HepG2 (cell line): ENCODE measurements at regions not wholly inside any gene's neighbourhood (a gene's known extent, or its start where the extent isn't known, plus 50 kb on each side); places are given as distances from the start of the nearest gene placed in this dataset.

ENCODE experiments used
- ATAC-seq: fragments of 200-7000 bp; cut with Tn5 transposase; 3 replicates; pipeline ENCODE4 v1.9.1; 2020; ENCODE audit warnings: mild to moderate bottlenecking, moderate library complexity
- BruUV-seq: library from RNA; stranded (reverse); fragments of 400-500 nt; replicated peaks from 2 replicates; lab custom pipeline; 2021; lab: Mats Ljungman, UMichigan
- CTCF ChIA-PET: fragments of 300-600 bp; formaldehyde crosslinking; extraction: SDS; loops from one replicate; lab custom pipeline; 2021; ENCODE audit warnings: low total read pairs, inconsistent platforms, low intra/inter-chr PET ratio; lab: Yijun Ruan, JAX
- POLR2A ChIA-PET: fragments of 350-600 bp; sonication (Branson Sonifier 250); formaldehyde crosslinking; loops from one replicate; lab custom pipeline; 2020; ENCODE audit warnings: antibody characterized with exemption, inconsistent platforms; lab: Yijun Ruan, JAX
- DNase-seq: peaks from one replicate; pipeline ENCODE4 v3.0.0-alpha.2; 2015; ENCODE audit warnings: low spot score
- FAIRE-seq: peaks from 3 replicates; lab custom pipeline; 2011; peaks lifted over from hg19 to GRCh38; lab: Jason Lieb, UNC
- H2AFZ ChIP-seq: one replicate; pipeline ENCODE4 v1.6.1; 2011; ENCODE audit warnings: low read length, inconsistent platforms
- H3K27ac ChIP-seq: fragments of 300-600 bp; 3 replicates; pipeline ENCODE4 v1.8.0; 2011; ENCODE audit warnings: mixed run types, mild to moderate bottlenecking, mixed read lengths, low read length, inconsistent platforms; ENCODE audit not compliant: insufficient read depth; ENCODE audit errors: extremely low read length
- H3K27me3 ChIP-seq, 2 experiments: fragments of 200-600 bp in 1 of 2; 2 replicates in 1 of 2; 3 replicates in 1 of 2; pipeline versions ENCODE4 v1.6.0 to v1.8.0; 2011; ENCODE audit warnings: low read length in 2 of 2, mild to moderate bottlenecking in 2 of 2, moderate library complexity in 2 of 2, inconsistent platforms in 1 of 2; ENCODE audit not compliant: insufficient read depth in 2 of 2, control insufficient read depth in 1 of 2
- H3K36me3 ChIP-seq, 2 experiments: fragments of 200-600 bp in 1 of 2; replicated peaks in 1 of 2; 2 replicates in 1 of 2; 3 replicates in 1 of 2; pipeline versions ENCODE4 v1.5.1 to v1.8.0; 2011; ENCODE audit warnings: low read length in 2 of 2, inconsistent platforms in 1 of 2; ENCODE audit not compliant: insufficient read depth in 2 of 2, control insufficient read depth in 1 of 2
- H3K4me1 ChIP-seq: 2 replicates; pipeline ENCODE4 v1.5.1; 2012; ENCODE audit warnings: low read length, inconsistent platforms; ENCODE audit not compliant: insufficient read depth
- H3K4me2 ChIP-seq: 2 replicates; pipeline ENCODE4 v1.6.0; 2011; ENCODE audit warnings: low read depth, low read length, inconsistent platforms
- H3K4me3 ChIP-seq, 3 experiments: fragments of 200-600 bp in 1 of 3; sonication (generic), shearing (Covaris generic) in 1 of 3; replicated peaks in 1 of 3; 2 replicates each; pipeline ENCODE4 v1.5.1; 2011 to 2016; ENCODE audit warnings: low read length in 3 of 3, inconsistent platforms in 2 of 3, low read depth in 2 of 3, mild to moderate bottlenecking in 2 of 3, control low read depth in 1 of 3, mixed read lengths in 1 of 3; ENCODE audit not compliant: insufficient read depth in 1 of 3
- H3K79me2 ChIP-seq: one replicate; pipeline ENCODE4 v1.6.1; 2011; ENCODE audit warnings: low read length, inconsistent platforms; ENCODE audit not compliant: insufficient read depth
- H3K9ac ChIP-seq: 2 replicates; pipeline ENCODE4 v1.6.0; 2011; ENCODE audit warnings: mild to moderate bottlenecking, low read depth, low read length, inconsistent platforms; ENCODE audit not compliant: insufficient read depth
- H3K9me3 ChIP-seq: 2 replicates; pipeline ENCODE4 v1.5.1; 2012; ENCODE audit warnings: mild to moderate bottlenecking, low read length
- H4K20me1 ChIP-seq: 2 replicates; pipeline ENCODE4 v1.6.0; 2011; ENCODE audit warnings: inconsistent platforms, mild to moderate bottlenecking, low read length, moderate library complexity; ENCODE audit not compliant: insufficient read depth
- BRD4 ChIP-seq: sonication (generic); formaldehyde crosslinking; IDR thresholded peaks from 2 replicates; pipeline ENCODE4 v1.4.0; 2020; ENCODE audit warnings: missing genetic modification reagents
- EHMT2 ChIP-seq: fragments of 200-600 bp; sonication (generic); IDR thresholded peaks from 2 replicates; pipeline ENCODE4 v1.7.0; 2017; ENCODE audit warnings: antibody characterized with exemption, low read depth, low read length, borderline replicate concordance
- HIC2 ChIP-seq: sonication (generic); formaldehyde crosslinking; IDR thresholded peaks from 2 replicates; pipeline ENCODE4 v1.9.0; 2022; ENCODE audit warnings: low read depth, missing genetic modification reagents
- HMGXB4 ChIP-seq, 2 experiments: sonication (generic) in 1 of 2; formaldehyde crosslinking in 1 of 2; IDR thresholded peaks; 2 replicates each; pipeline versions ENCODE4 v1.4.0 to v1.6.1; 2018 to 2020; ENCODE audit warnings: missing genetic modification reagents in 2 of 2, borderline replicate concordance in 1 of 2, low read depth in 1 of 2, mild to moderate bottlenecking in 1 of 2, missing biosample characterization in 1 of 2
- MTA3 ChIP-seq: sonication (generic); formaldehyde crosslinking; IDR thresholded peaks from 2 replicates; pipeline ENCODE4 v1.4.0; 2020; ENCODE audit warnings: missing genetic modification reagents
- MXD1 ChIP-seq: sonication (generic); formaldehyde crosslinking; IDR thresholded peaks from 2 replicates; pipeline ENCODE4 v1.4.0; 2020; ENCODE audit warnings: mild to moderate bottlenecking, missing genetic modification reagents
- NCOA2 ChIP-seq: sonication (generic); formaldehyde crosslinking; IDR thresholded peaks from 2 replicates; pipeline ENCODE4 v1.8.0; 2022; ENCODE audit warnings: inconsistent platforms
- PPARG ChIP-seq: conservative IDR thresholded peaks from 2 replicates; pipeline ENCODE4 v1.6.1; 2016; ENCODE audit warnings: missing biosample characterization, missing genetic modification reagents
- SETDB1 ChIP-seq: sonication (generic); formaldehyde crosslinking; IDR thresholded peaks from 2 replicates; pipeline ENCODE4 v1.5.1; 2020; ENCODE audit warnings: missing genetic modification reagents, mild to moderate bottlenecking, borderline replicate concordance
- UBTF ChIP-seq: sonication (generic); formaldehyde crosslinking; IDR thresholded peaks from 2 replicates; pipeline ENCODE4 v1.4.0; 2020; ENCODE audit warnings: mild to moderate bottlenecking, missing genetic modification reagents
- ZNF446 ChIP-seq: sonication (generic); formaldehyde crosslinking; IDR thresholded peaks from 2 replicates; pipeline ENCODE4 v1.5.0; 2020; ENCODE audit warnings: mild to moderate bottlenecking, missing genetic modification reagents
- ZNF451 ChIP-seq: sonication (generic); formaldehyde crosslinking; IDR thresholded peaks from 2 replicates; pipeline ENCODE4 v1.5.0; 2020; ENCODE audit warnings: mild to moderate bottlenecking, missing genetic modification reagents
- ZNF713 ChIP-seq: sonication (generic); formaldehyde crosslinking; IDR thresholded peaks from 2 replicates; pipeline ENCODE4 v1.4.0; 2020; ENCODE audit warnings: mild to moderate bottlenecking, missing genetic modification reagents
- WGBS: methylation state at CpG from one replicate; pipeline ENCODE4 v1.1.6; 2017; ENCODE audit warnings: low lambda C conversion rate; 5-methylcytosine and 5-hydroxymethylcytosine counted together
- in situ Hi-C: cut with HindIII; loops from 2 replicates; pipeline ENCODE4 v1.10.0; 2017; ENCODE audit warnings: low pct_unique_long_range_greater_than_20kb; ENCODE audit not compliant: extremely low pct_ligation_motif_present
- intact Hi-C: fragments of 100-400 bp; cut with micrococcal nuclease; formaldehyde crosslinking; loops from one replicate; pipeline ENCODE4 v1.10.0; 2022; ENCODE audit not compliant: unreplicated experiment

GRCh38 chr18:10201226-10201625 is 253.2 kb upstream of the APCDD1 start:
- H4K20me1 ChIP-seq, result no peaks in the 10 kb centered on the region
- DNase-seq, result no peak
- no peaks in the 10 kb centered on the region for H3K36me3 ChIP-seq
- WGBS, result 4% methylated on average over 5 of the region's 5 CpGs
- POLR2A ChIA-PET, result no interaction called here
- no peaks in the 10 kb centered on the region for H3K4me1 ChIP-seq
- BruUV-seq, result no TSS peak
- no peaks in the 10 kb centered on the region for H3K27me3 ChIP-seq
- no peak overlapping the region for H3K4me3 ChIP-seq
- H3K27ac ChIP-seq, result no peak overlapping the region
- no peak for ATAC-seq
- no peak overlapping the region for H3K9ac ChIP-seq
- H3K4me2 ChIP-seq, result no peak overlapping the region
- no peak overlapping the region for H2AFZ ChIP-seq
- intact Hi-C loops (no loop called here), in situ Hi-C loops (no loop called here)
- TF ChIP-seq NCOA2 (no peak), UBTF (no peak), PPARG (CRISPR knock-in tag) (no peak)
- TF ChIP-seq, all 625 proteins: peak for 0
- Histone ChIP-seq H3K79me2 (no peaks in the 10 kb centered on the region), H3K9me3 (no peaks in the 10 kb centered on the region)
- FAIRE-seq, result no peak
- CTCF ChIA-PET, result no interaction called here

GRCh38 chr18:10201659-10202058 is 252.8 kb upstream of the APCDD1 start:
- BruUV-seq, result no TSS peak
- Histone ChIP-seq H4K20me1 (no peaks in the 10 kb centered on the region), H3K9me3 (no peaks in the 10 kb centered on the region), H3K27ac (no peak overlapping the region), H2AFZ (no peak overlapping the region), H3K9ac (no peak overlapping the region), H3K79me2 (no peaks in the 10 kb centered on the region), H3K4me2 (no peak overlapping the region), H3K27me3 (no peaks in the 10 kb centered on the region; a peak in 1 of 5 replicates), H3K36me3 (no peaks in the 10 kb centered on the region), H3K4me3 (no peak overlapping the region), H3K4me1 (no peaks in the 10 kb centered on the region)
- ATAC-seq, result no peak
- no peak for FAIRE-seq
- ChIA-PET POLR2A (no interaction called here), CTCF (no interaction called here)
- in situ Hi-C loops, result no loop called here
- 19% methylated on average over 2 of the region's 2 CpGs for WGBS
- no peak for DNase-seq
- intact Hi-C loops, result no loop called here
- no peak for TF ChIP-seq EHMT2
- TF ChIP-seq ZNF451 (CRISPR knock-in tag), result no peak
- TF ChIP-seq ZNF713, result no peak
- no peak for TF ChIP-seq BRD4 (CRISPR knock-in tag)
- no peak for TF ChIP-seq MXD1 (CRISPR knock-in tag)
- no peak for TF ChIP-seq ZNF446
- no peak for TF ChIP-seq SETDB1 (CRISPR knock-in tag)
- TF ChIP-seq HIC2, result no peak
- TF ChIP-seq MTA3 (CRISPR knock-in tag), result no peak
- no peak for TF ChIP-seq HMGXB4 (CRISPR knock-in tag; IDR thresholded peaks at IDR 0.05; ENCODE audit: borderline replicate concordance in 1 of 2, low read depth in 1 of 2)
